ENCODE measurements at regions not wholly inside any gene's neighbourhood (a gene's known extent, or its start where the extent isn't known, plus 50 kb on each side); places are given as distances from the start of the nearest gene placed in this dataset.

GRCh38 chr4:14180166-14180565 lies 552.6 kb upstream of the BOD1L1 start:
- H3K9me3 ChIP-seq, result no peaks in the 10 kb centered on the region
- no peaks in the 10 kb centered on the region for H3K4me1 ChIP-seq (ENCODE audit: control insufficient read depth in 1 of 2, low read depth in 2 of 2)
- H3K27me3 ChIP-seq (replicated peaks; ENCODE audit: insufficient read depth), result no peaks in the 10 kb centered on the region
- no peak overlapping the region for H3K4me3 ChIP-seq
- no peak for TF ChIP-seq CTCF (IDR thresholded peaks at IDR 0.05)
- no peak for DNase-seq (ENCODE audit: low spot score)
- H3K27ac ChIP-seq, result no peak overlapping the region
- ATAC-seq (ENCODE audit: insufficient number of reproducible peaks, low FRiP score, low read depth), result no peak
- H3K36me3 ChIP-seq, result no peaks in the 10 kb centered on the region

GRCh38 chr4:14180983-14181601 lies 553.6 kb upstream of the BOD1L1 start:
- no peak for ATAC-seq (ENCODE audit: insufficient number of reproducible peaks, low FRiP score, low read depth)
- no peak for DNase-seq (ENCODE audit: low spot score)

GRCh38 chr4:14182148-14182547 lies 554.6 kb upstream of the BOD1L1 start:
- TF ChIP-seq CTCF (IDR thresholded peaks at IDR 0.05), result no peak
- no peaks in the 10 kb centered on the region for H3K27me3 ChIP-seq (replicated peaks; ENCODE audit: insufficient read depth)
- H3K36me3 ChIP-seq, result no peaks in the 10 kb centered on the region
- no peak for DNase-seq (ENCODE audit: low spot score)
- ATAC-seq (ENCODE audit: insufficient number of reproducible peaks, low FRiP score, low read depth), result no peak
- no peaks in the 10 kb centered on the region for H3K4me1 ChIP-seq (ENCODE audit: control insufficient read depth in 1 of 2, low read depth in 2 of 2)
- H3K9me3 ChIP-seq, result no peaks in the 10 kb centered on the region
- no peak overlapping the region for H3K27ac ChIP-seq
- H3K4me3 ChIP-seq, result no peak overlapping the region

More at GRCh38 chr4:14180983-14181601, 553.6 kb upstream of the BOD1L1 start:
- Histone ChIP-seq H3K4me3 (no peak overlapping the region), H3K27me3 (replicated peaks; ENCODE audit: insufficient read depth) (no peaks in the 10 kb centered on the region), H3K36me3 (no peaks in the 10 kb centered on the region), H3K4me1 (ENCODE audit: control insufficient read depth in 1 of 2, low read depth in 2 of 2) (no peaks in the 10 kb centered on the region), H3K27ac (no peak overlapping the region), H3K9me3 (no peaks in the 10 kb centered on the region)
- no peak for TF ChIP-seq CTCF (IDR thresholded peaks at IDR 0.05)

- Histone ChIP-seq H3K27ac (no peak overlapping the region), H3K36me3 (no peaks in the 10 kb centered on the region), H3K9me3 (no peaks in the 10 kb centered on the region), H3K27me3 (replicated peaks; ENCODE audit: insufficient read depth) (no peaks in the 10 kb centered on the region), H3K4me3 (no peak overlapping the region), H3K4me1 (ENCODE audit: control insufficient read depth in 1 of 2, low read depth in 2 of 2) (no peaks in the 10 kb centered on the region)
- ATAC-seq (ENCODE audit: insufficient number of reproducible peaks, low FRiP score, low read depth) (no peak), DNase-seq (ENCODE audit: low spot score) (no peak)
- no peak for TF ChIP-seq CTCF (IDR thresholded peaks at IDR 0.05)
These were observed 556.7 kb upstream of the BOD1L1 start for GRCh38 chr4:14184265-14184664.

- no peak overlapping the region for H3K27ac ChIP-seq
- no peak overlapping the region for H3K4me3 ChIP-seq
- TF ChIP-seq CTCF (IDR thresholded peaks at IDR 0.05), result no peak
- no peak for ATAC-seq (ENCODE audit: insufficient number of reproducible peaks, low FRiP score, low read depth)
- H3K9me3 ChIP-seq, result no peaks in the 10 kb centered on the region
- DNase-seq (ENCODE audit: low spot score), result no peak
- H3K36me3 ChIP-seq, result no peaks in the 10 kb centered on the region
- no peaks in the 10 kb centered on the region for H3K27me3 ChIP-seq (replicated peaks; ENCODE audit: insufficient read depth)
- no peaks in the 10 kb centered on the region for H3K4me1 ChIP-seq (ENCODE audit: control insufficient read depth in 1 of 2, low read depth in 2 of 2)
These were observed 557.2 kb upstream of the BOD1L1 start for GRCh38 chr4:14184767-14185166.

Measured in thoracic aorta (tissue), 2 donors.